ENCODE measurements at regions not wholly inside any gene's neighbourhood (a gene's known extent, or its start where the extent isn't known, plus 50 kb on each side); places are given as distances from the start of the nearest gene placed in this dataset.

DNA sequence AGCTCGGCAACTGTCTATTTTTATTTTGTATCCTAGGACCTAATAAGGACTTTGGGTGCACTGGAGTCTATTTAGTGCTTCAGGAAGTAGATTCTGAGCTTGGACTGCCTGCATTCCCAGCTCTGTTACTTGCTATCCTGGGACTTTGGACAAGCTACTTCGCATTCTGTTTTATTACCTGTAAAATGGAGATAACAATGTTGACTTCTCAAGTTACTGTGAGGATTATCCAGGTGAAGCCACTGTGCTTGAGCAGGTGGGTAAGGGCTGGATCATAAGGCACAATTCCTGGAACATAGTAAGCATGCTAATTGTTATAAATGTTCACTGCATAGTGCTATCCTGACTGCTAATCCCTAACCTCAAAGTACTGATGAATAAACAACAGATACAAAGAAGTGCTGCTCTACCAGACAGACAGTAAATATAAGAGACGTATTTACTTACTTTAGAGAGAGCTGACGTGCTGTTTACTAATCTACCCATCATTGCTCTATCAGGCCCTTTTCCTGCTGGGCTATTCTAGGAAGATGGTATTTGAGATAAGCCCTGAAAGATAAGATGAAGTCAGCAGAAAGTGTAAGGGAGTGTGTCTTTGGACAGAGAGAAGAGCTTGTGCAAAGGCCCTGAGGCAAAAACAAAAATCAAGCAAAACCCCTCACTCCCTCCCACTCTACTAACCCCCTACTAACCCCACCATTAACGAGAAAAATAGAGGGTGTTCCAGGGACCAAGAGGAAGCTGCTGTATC is 50.8 kb upstream of the FLT1 start:
- H3K4me1 Mint-ChIP-seq, result peaks cover 14% of the 10 kb centered on the region
- H3K4me3 ChIP-seq (ENCODE audit: low read length), result peak overlapping the region; percentile 65
- no peak overlapping the region for H3K27ac ChIP-seq (ENCODE audit: low read depth, low read length)
- 56% methylated on average over 5 of the region's 5 CpGs; no CpG with 5 or more reads in 1 of the 2 experiments for WGBS, 2 experiments (ENCODE audit: insufficient coverage in 1 of 2, insufficient read length in 1 of 2)
- no peaks in the 10 kb centered on the region for H3K27me3 ChIP-seq (ENCODE audit: control insufficient read depth, insufficient read depth, low read length, poor library complexity, severe bottlenecking)
- peak overlapping the region; percentile 60 for H3K27ac Mint-ChIP-seq
- DNase-seq, result no peak
- peaks cover 3% of the 10 kb centered on the region for H3K4me1 ChIP-seq (ENCODE audit: control insufficient read depth, insufficient read depth, low read length)
- H3K9me3 Mint-ChIP-seq, result peaks cover 30% of the 10 kb centered on the region
- H3K9ac ChIP-seq (ENCODE audit: extremely low read depth, low read length, poor library complexity, severe bottlenecking), result no peak overlapping the region
- peaks cover 4% of the 10 kb centered on the region for H3K36me3 ChIP-seq (ENCODE audit: control insufficient read depth, insufficient read depth, low read length)
- H3K9me3 ChIP-seq (ENCODE audit: control insufficient read depth, low read length), result peaks cover 32% of the 10 kb centered on the region
- peaks cover 22% of the 10 kb centered on the region for H3K27me3 Mint-ChIP-seq (ENCODE audit: insufficient read depth)
- TF ChIP-seq, protein P1, sequence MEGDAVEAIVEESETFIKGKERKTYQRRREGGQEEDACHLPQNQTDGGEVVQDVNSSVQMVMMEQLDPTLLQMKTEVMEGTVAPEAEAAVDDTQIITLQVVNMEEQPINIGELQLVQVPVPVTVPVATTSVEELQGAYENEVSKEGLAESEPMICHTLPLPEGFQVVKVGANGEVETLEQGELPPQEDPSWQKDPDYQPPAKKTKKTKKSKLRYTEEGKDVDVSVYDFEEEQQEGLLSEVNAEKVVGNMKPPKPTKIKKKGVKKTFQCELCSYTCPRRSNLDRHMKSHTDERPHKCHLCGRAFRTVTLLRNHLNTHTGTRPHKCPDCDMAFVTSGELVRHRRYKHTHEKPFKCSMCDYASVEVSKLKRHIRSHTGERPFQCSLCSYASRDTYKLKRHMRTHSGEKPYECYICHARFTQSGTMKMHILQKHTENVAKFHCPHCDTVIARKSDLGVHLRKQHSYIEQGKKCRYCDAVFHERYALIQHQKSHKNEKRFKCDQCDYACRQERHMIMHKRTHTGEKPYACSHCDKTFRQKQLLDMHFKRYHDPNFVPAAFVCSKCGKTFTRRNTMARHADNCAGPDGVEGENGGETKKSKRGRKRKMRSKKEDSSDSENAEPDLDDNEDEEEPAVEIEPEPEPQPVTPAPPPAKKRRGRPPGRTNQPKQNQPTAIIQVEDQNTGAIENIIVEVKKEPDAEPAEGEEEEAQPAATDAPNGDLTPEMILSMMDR (conservative IDR thresholded peaks at IDR 0.05), result no peak
- no peak overlapping the region for H3K4me3 Mint-ChIP-seq
- no peaks in the 10 kb centered on the region for H3K36me3 Mint-ChIP-seq (ENCODE audit: low read depth)

Measured in endodermal cell (in vitro differentiated cells).